Endothelial cell of umbilical vein (primary cell): ENCODE measurements at regions not wholly inside any gene's neighbourhood (a gene's known extent, or its start where the extent isn't known, plus 50 kb on each side); places are given as distances from the start of the nearest gene placed in this dataset.

Experiments used
- BruUV-seq: library from RNA; stranded (reverse); fragments of 400-500 nt; replicated peaks from 2 replicates; lab custom pipeline; 2021; lab: Mats Ljungman, UMichigan
- CTCF ChIA-PET: fragments of 300-600, 350-600 bp; sonication (Branson Sonifier 250); formaldehyde crosslinking; loops from one replicate; lab custom pipeline; 2021; ENCODE audit warnings: antibody characterized with exemption, inconsistent platforms; lab: Charles Lee
- POLR2A ChIA-PET: fragments of 300-600, 350-600 bp; sonication (Branson Sonifier 250); formaldehyde crosslinking; loops from one replicate; lab custom pipeline; 2021; ENCODE audit warnings: antibody characterized with exemption, inconsistent platforms; lab: Charles Lee
- DNase-seq: peaks from one replicate; pipeline ENCODE4 v3.0.0-alpha.2; 2011; ENCODE audit warnings: low read depth, low spot score
- FAIRE-seq: peaks from 2 replicates; lab custom pipeline; 2011; peaks lifted over from hg19 to GRCh38; lab: Jason Lieb, UNC
- H2AFZ ChIP-seq: 2 replicates; pipeline ENCODE4 v1.6.0; 2012; ENCODE audit warnings: low read depth, low read length, control low read depth, inconsistent platforms
- H3K27ac ChIP-seq: 2 replicates; pipeline ENCODE4 v1.5.1; 2011; ENCODE audit warnings: low read depth, mild to moderate bottlenecking, control low read depth, low read length, moderate library complexity; ENCODE audit not compliant: insufficient read depth
- H3K27me3 ChIP-seq, 2 experiments: 2 replicates each; pipeline versions ENCODE4 v1.6.0 to v1.6.1; 2011; ENCODE audit warnings: low read length in 2 of 2, mixed read lengths in 1 of 2; ENCODE audit not compliant: control insufficient read depth in 2 of 2, insufficient read depth in 2 of 2
- H3K36me3 ChIP-seq, 2 experiments: 2 replicates in 1 of 2; 3 replicates in 1 of 2; pipeline ENCODE4 v1.5.1; 2011; ENCODE audit warnings: low read length in 2 of 2, mild to moderate bottlenecking in 1 of 2, moderate library complexity in 1 of 2; ENCODE audit not compliant: control insufficient read depth in 2 of 2, insufficient read depth in 2 of 2; ENCODE audit errors: extremely low read depth in 1 of 2
- H3K4me1 ChIP-seq: 3 replicates; pipeline ENCODE4 v1.5.1; 2011; ENCODE audit warnings: mild to moderate bottlenecking, low read length; ENCODE audit not compliant: control insufficient read depth, insufficient read depth; ENCODE audit errors: extremely low read depth
- H3K4me2 ChIP-seq: 2 replicates; pipeline ENCODE4 v1.6.1; 2011; ENCODE audit warnings: low read length, control low read depth, mixed read lengths; ENCODE audit not compliant: insufficient read depth
- H3K4me3 ChIP-seq, 3 experiments: fragments of 200-600 bp in 1 of 3; sonication (generic), shearing (Covaris generic) in 1 of 3; replicated peaks in 1 of 3; 2 replicates each; pipeline ENCODE4 v1.5.1; 2011 to 2016; ENCODE audit warnings: control low read depth in 3 of 3, low read length in 3 of 3, mild to moderate bottlenecking in 2 of 3, inconsistent platforms in 1 of 3, low read depth in 1 of 3, moderate library complexity in 1 of 3; ENCODE audit not compliant: insufficient read depth in 1 of 3
- H3K79me2 ChIP-seq: 2 replicates; pipeline ENCODE4 v1.6.0; 2012; ENCODE audit warnings: low read length, inconsistent platforms; ENCODE audit not compliant: control insufficient read depth, insufficient read depth
- H3K9ac ChIP-seq: replicated peaks from 2 replicates; pipeline ENCODE3; 2011; ENCODE audit warnings: low read length, control low read depth; ENCODE audit not compliant: insufficient read depth; ENCODE audit errors: extremely low read depth
- H3K9me1 ChIP-seq: replicated peaks from 3 replicates; pipeline ENCODE4 v1.6.0; 2011; ENCODE audit warnings: mild to moderate bottlenecking, low read length; ENCODE audit not compliant: control insufficient read depth, insufficient read depth; ENCODE audit errors: extremely low read depth
- H3K9me3 ChIP-seq: replicated peaks from 2 replicates; pipeline ENCODE4 v1.5.1; 2012; ENCODE audit warnings: low read length, inconsistent platforms; ENCODE audit not compliant: control insufficient read depth, insufficient read depth
- H4K20me1 ChIP-seq: replicated peaks from 2 replicates; pipeline ENCODE3; 2011; ENCODE audit warnings: mild to moderate bottlenecking, low read length; ENCODE audit not compliant: control insufficient read depth, insufficient read depth; ENCODE audit errors: extremely low read depth
- CTCF ChIP-seq, 2 donors: IDR thresholded peaks; 1 replicate in 1 of 2; 2 replicates in 1 of 2; pipeline ENCODE4 v1.5.1; 2011; ENCODE audit warnings: low read length in 2 of 2, mild to moderate bottlenecking in 2 of 2, moderate library complexity in 2 of 2, control low read depth in 1 of 2, inconsistent platforms in 1 of 2, low read depth in 1 of 2; ENCODE audit not compliant: insufficient read depth in 1 of 2; ENCODE audit errors: extremely low read depth in 1 of 2
- EZH2 ChIP-seq: IDR thresholded peaks from 2 replicates; pipeline ENCODE4 v1.6.1; 2012; ENCODE audit warnings: borderline replicate concordance, low read depth, mild to moderate bottlenecking, moderate library complexity, low read length, inconsistent platforms; ENCODE audit not compliant: severe bottlenecking
- FOS ChIP-seq: IDR thresholded peaks from 2 replicates; pipeline ENCODE4 v1.6.1; 2011; ENCODE audit warnings: mild to moderate bottlenecking, low read length, moderate library complexity, borderline replicate concordance; ENCODE audit not compliant: insufficient read depth
- GATA2 ChIP-seq: IDR thresholded peaks from 2 replicates; pipeline ENCODE4 v1.7.0; 2011; ENCODE audit warnings: low read depth, mild to moderate bottlenecking, moderate library complexity, mixed read lengths, low read length; ENCODE audit not compliant: insufficient read length, insufficient read depth
- JUN ChIP-seq: IDR thresholded peaks from 2 replicates; pipeline ENCODE4 v1.6.1; 2011; ENCODE audit warnings: borderline replicate concordance, low read depth; ENCODE audit not compliant: insufficient read length, insufficient read depth
- MAX ChIP-seq: IDR thresholded peaks from 2 replicates; pipeline ENCODE4 v1.6.1; 2011; ENCODE audit not compliant: insufficient read depth, insufficient read length
- MYC ChIP-seq: IDR thresholded peaks from one replicate; pipeline ENCODE4 v1.6.1; 2011; ENCODE audit warnings: mild to moderate bottlenecking, low read depth, low read length
- POLR2A ChIP-seq: IDR thresholded peaks from 2 replicates; pipeline ENCODE4 v1.6.1; 2012; ENCODE audit warnings: low read depth, mild to moderate bottlenecking, control low read depth, low read length
- POLR2AphosphoS5 ChIP-seq: IDR thresholded peaks from 2 replicates; pipeline ENCODE4 v1.6.1; 2012; ENCODE audit warnings: low read depth, mild to moderate bottlenecking, control low read depth, low read length, moderate library complexity; ENCODE audit not compliant: insufficient read depth
- dilution Hi-C: fragments of 300-500 bp; cut with MboI; formaldehyde crosslinking; loops from one replicate; pipeline ENCODE4 v1.15.0; 2019; ENCODE audit warnings: low sequenced_read_pairs; ENCODE audit not compliant: extremely low pct_ligation_motif_present
- intact Hi-C: fragments of 100-400 bp; cut with micrococcal nuclease; formaldehyde crosslinking; loops from one replicate; pipeline ENCODE4 v1.10.0; 2022

DNA sequence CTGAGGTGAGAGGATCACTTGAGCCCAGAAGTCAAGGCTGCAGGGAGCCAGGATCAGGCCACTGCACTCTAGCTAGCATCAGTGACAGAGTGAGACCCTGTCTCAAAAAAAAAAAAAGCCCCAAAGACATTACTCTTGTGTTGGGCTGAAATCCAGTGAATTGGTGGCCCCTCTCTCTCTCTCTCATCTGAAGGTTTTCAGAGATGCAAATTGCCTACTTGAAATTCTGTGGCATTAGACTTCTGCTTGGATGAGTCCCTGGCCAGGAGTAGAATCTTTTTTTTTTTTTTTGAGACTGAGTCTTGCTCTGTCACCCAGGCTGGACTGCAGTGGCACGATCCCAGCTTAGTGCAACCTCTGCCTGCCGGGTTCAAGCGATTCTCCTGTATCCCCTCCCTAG is 112.0 kb upstream of the ATF7IP start:
- Histone ChIP-seq H3K9ac (no peak overlapping the region), H3K27me3 (no peaks in the 10 kb centered on the region), H3K79me2 (no peaks in the 10 kb centered on the region), H3K36me3 (no peaks in the 10 kb centered on the region), H3K9me1 (no peaks in the 10 kb centered on the region), H3K4me3 (no peak overlapping the region), H3K27ac (no peak overlapping the region), H3K4me1 (peaks cover 52% of the 10 kb centered on the region), H4K20me1 (no peaks in the 10 kb centered on the region), H2AFZ (no peak overlapping the region), H3K9me3 (no peaks in the 10 kb centered on the region), H3K4me2 (no peak overlapping the region)
- dilution Hi-C loops, result no loop called here
- no peak for DNase-seq
- BruUV-seq, result no TSS peak
- FAIRE-seq, result no peak
- intact Hi-C loops, result loop anchor here (10.0 kb wide), 1 partner anchor 701 kb away; no protein-coding TSS in a partner anchor
- CTCF ChIA-PET, result interaction anchor here (1.2 to 4.4 kb wide), 2 partner anchors 10 to 15 kb away, joined by 4 to 32 read pairs; no protein-coding TSS in a partner anchor
- POLR2A ChIA-PET, result no interaction called here
- TF ChIP-seq POLR2AphosphoS5, result no peak
- TF ChIP-seq EZH2, result no peak
- TF ChIP-seq MAX, result no peak
- TF ChIP-seq GATA2, result no peak
- TF ChIP-seq CTCF (IDR thresholded peaks at IDR 0.05; ENCODE audit: extremely low read depth in 1 of 2, insufficient read depth in 1 of 2, low read depth in 1 of 2, low read length in 2 of 2), result no peak
- no peak for TF ChIP-seq POLR2A
- TF ChIP-seq JUN, result no peak
- no peak for TF ChIP-seq MYC
- no peak for TF ChIP-seq FOS
